Progenitor cell of endocrine pancreas (in vitro differentiated cells): ENCODE measurements at regions not wholly inside any gene's neighbourhood (a gene's known extent, or its start where the extent isn't known, plus 50 kb on each side); places are given as distances from the start of the nearest gene placed in this dataset.

ENCODE experiments used
- DNase-seq: peaks from one replicate; pipeline ENCODE4 v3.0.0; 2021; ENCODE audit warnings: low spot score; ENCODE audit not compliant: unreplicated experiment
- H3K27ac Mint-ChIP-seq: 2 replicates; pipeline ENCODE4 v1.8.0; 2021; ENCODE audit warnings: mild to moderate bottlenecking, moderate library complexity, mixed read lengths
- H3K27me3 Mint-ChIP-seq: 2 replicates; pipeline ENCODE4 v1.8.0; 2021; ENCODE audit warnings: mixed read lengths
- H3K36me3 Mint-ChIP-seq: 2 replicates; pipeline ENCODE4 v1.8.0; 2022; ENCODE audit warnings: mixed read lengths; ENCODE audit not compliant: insufficient read depth
- H3K4me1 Mint-ChIP-seq: 2 replicates; pipeline ENCODE4 v1.8.0; 2021; ENCODE audit warnings: low read depth, mixed read lengths
- H3K4me3 Mint-ChIP-seq: 2 replicates; pipeline ENCODE4 v1.8.0; 2021; ENCODE audit warnings: low read depth, mild to moderate bottlenecking, moderate library complexity, mixed read lengths
- H3K9me3 Mint-ChIP-seq: 2 replicates; pipeline ENCODE4 v1.8.0; 2021; ENCODE audit warnings: low read depth, mixed read lengths
- CTCF ChIP-seq: fragments of 200-600 bp; sonication (generic); IDR thresholded peaks from one replicate; pipeline ENCODE4 v1.5.0; 2021; ENCODE audit warnings: antibody characterized with exemption, mild to moderate bottlenecking; ENCODE audit not compliant: unreplicated experiment

- Mint-ChIP-seq H3K4me3 (no peak overlapping the region), H3K9me3 (peaks cover 10% of the 10 kb centered on the region), H3K27ac (no peak overlapping the region), H3K4me1 (no peaks in the 10 kb centered on the region), H3K36me3 (no peaks in the 10 kb centered on the region), H3K27me3 (no peaks in the 10 kb centered on the region)
- TF ChIP-seq CTCF: no peak
- no peak for DNase-seq
Observed at GRCh38 chr16:64242492-64242891, 879.4 kb downstream of the CDH11 start.

GRCh38 chr16:64240586-64240985 is 881.3 kb downstream of the CDH11 start:
- Mint-ChIP-seq H3K36me3 (no peaks in the 10 kb centered on the region), H3K9me3 (peaks cover 10% of the 10 kb centered on the region), H3K27ac (no peak overlapping the region), H3K4me3 (no peak overlapping the region), H3K27me3 (no peaks in the 10 kb centered on the region), H3K4me1 (no peaks in the 10 kb centered on the region)
- no peak for TF ChIP-seq CTCF
- DNase-seq: no peak

GRCh38 chr16:64238571-64238970 is 883.3 kb downstream of the CDH11 start:
- no peaks in the 10 kb centered on the region for H3K36me3 Mint-ChIP-seq
- H3K27ac Mint-ChIP-seq: no peak overlapping the region
- H3K4me1 Mint-ChIP-seq: no peaks in the 10 kb centered on the region
- H3K4me3 Mint-ChIP-seq: no peak overlapping the region
- H3K27me3 Mint-ChIP-seq: no peaks in the 10 kb centered on the region
- TF ChIP-seq CTCF: no peak
- H3K9me3 Mint-ChIP-seq: no peaks in the 10 kb centered on the region
- DNase-seq: no peak

- Mint-ChIP-seq H3K36me3 (no peaks in the 10 kb centered on the region), H3K9me3 (no peaks in the 10 kb centered on the region), H3K4me3 (no peak overlapping the region), H3K27me3 (no peaks in the 10 kb centered on the region), H3K27ac (no peak overlapping the region), H3K4me1 (no peaks in the 10 kb centered on the region)
- no peak for TF ChIP-seq CTCF
- no peak for DNase-seq
Observed at GRCh38 chr16:64236316-64236715, 885.5 kb downstream of the CDH11 start.

GRCh38 chr16:64234200-64234599 is 887.7 kb downstream of the CDH11 start:
- Mint-ChIP-seq H3K4me3 (no peak overlapping the region), H3K27ac (no peak overlapping the region), H3K36me3 (no peaks in the 10 kb centered on the region), H3K9me3 (no peaks in the 10 kb centered on the region), H3K27me3 (no peaks in the 10 kb centered on the region), H3K4me1 (no peaks in the 10 kb centered on the region)
- DNase-seq: no peak
- no peak for TF ChIP-seq CTCF
